ENCODE measurements at regions not wholly inside any gene's neighbourhood (a gene's known extent, or its start where the extent isn't known, plus 50 kb on each side); places are given as distances from the start of the nearest gene placed in this dataset.

- no peak for DNase-seq
These were observed 55.6 kb downstream of the PBDC1 start for GRCh38 chrX:76228499-76228898.

- no peak for DNase-seq
These were observed 76.0 kb downstream of the PBDC1 start for GRCh38 chrX:76248901-76249300.

- no peak for DNase-seq
These were observed 80.6 kb downstream of the PBDC1 start for GRCh38 chrX:76253432-76253831.

GRCh38 chrX:76279007-76279406, 106.1 kb downstream of the PBDC1 start:
- peak; percentile 69 for DNase-seq

Measured in activated CD8-positive, alpha-beta memory T cell treated with anti-CD3 and anti-CD28 coated beads for 24 hours (primary cell).